ENCODE measurements at regions not wholly inside any gene's neighbourhood (a gene's known extent, or its start where the extent isn't known, plus 50 kb on each side); places are given as distances from the start of the nearest gene placed in this dataset.
"Not testable (repeated sequence)": the region's sequence is repeated elsewhere in the genome, so short reads cannot be mapped to it uniquely, and the experiment has no call there.

GRCh38 chr3:75262661-75263060, 401.5 kb upstream of the FRG2C start:
- no peak for TF ChIP-seq CTCF (IDR thresholded peaks at IDR 0.05; ENCODE audit: borderline replicate concordance, insufficient read depth, low read depth, low read length)
- H3K4me3 ChIP-seq (ENCODE audit: low read depth, low read length) = no peak overlapping the region

- no peak for TF ChIP-seq CTCF (IDR thresholded peaks at IDR 0.05; ENCODE audit: borderline replicate concordance, insufficient read depth, low read depth, low read length)
- no peak overlapping the region for H3K4me3 ChIP-seq (ENCODE audit: low read depth, low read length)
Measured at GRCh38 chr3:75265897-75266296, 398.2 kb upstream of the FRG2C start.

GRCh38 chr3:75268576-75268975, 395.6 kb upstream of the FRG2C start:
- not testable (repeated sequence) for H3K4me3 ChIP-seq (ENCODE audit: low read depth, low read length)

DNA sequence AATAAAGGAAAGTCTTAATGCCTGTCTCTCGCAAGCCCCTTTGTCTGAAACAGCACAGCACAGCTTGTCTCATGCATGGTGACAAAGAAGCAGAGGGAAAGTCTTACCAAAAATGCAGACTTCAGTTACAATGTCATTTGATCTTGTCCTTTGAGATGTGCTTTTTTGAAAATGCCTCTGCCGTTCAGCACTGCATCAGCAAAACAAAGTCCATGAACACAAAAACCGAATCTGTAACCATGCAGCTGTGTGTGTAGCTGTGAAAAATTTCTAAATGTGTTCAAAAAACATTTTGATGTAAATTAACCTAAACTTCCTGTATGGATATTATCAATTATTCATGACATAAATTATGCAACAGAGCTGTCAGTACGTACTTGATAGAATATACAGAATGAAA, 391.9 kb upstream of the FRG2C start:
- H3K4me3 ChIP-seq (ENCODE audit: low read depth, low read length) = not testable (repeated sequence)

GRCh38 chr3:75272691-75273090, 391.4 kb upstream of the FRG2C start:
- TF ChIP-seq CTCF (IDR thresholded peaks at IDR 0.05; ENCODE audit: borderline replicate concordance, insufficient read depth, low read depth, low read length) = no peak
- H3K4me3 ChIP-seq (ENCODE audit: low read depth, low read length) = no peak overlapping the region

- not testable (repeated sequence) for H3K4me3 ChIP-seq (ENCODE audit: low read depth, low read length)
Measured at GRCh38 chr3:75285531-75286148, 378.5 kb upstream of the FRG2C start.

GRCh38 chr3:75288972-75289574, 375.1 kb upstream of the FRG2C start:
- not testable (repeated sequence) for H3K4me3 ChIP-seq (ENCODE audit: low read depth, low read length)

DNA sequence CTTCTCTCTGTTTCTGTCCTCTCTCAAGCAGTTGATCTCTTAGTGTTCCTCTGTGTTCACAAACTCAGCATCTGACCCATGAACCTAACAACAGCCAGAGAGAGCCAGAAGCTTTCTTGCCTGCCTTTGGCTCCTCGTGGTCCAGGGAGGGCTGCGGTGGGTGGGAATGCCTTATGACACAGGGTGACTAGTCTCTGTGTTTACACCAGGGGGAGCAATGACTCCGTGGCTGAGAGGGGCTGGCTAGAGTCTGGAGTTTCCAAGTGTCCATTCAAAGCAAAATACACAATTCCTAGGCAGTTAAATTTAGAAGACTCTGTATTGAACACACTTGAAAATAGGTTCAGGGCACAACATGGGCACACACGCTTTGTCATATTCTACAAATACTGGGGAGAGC, 370.0 kb upstream of the FRG2C start:
- no peak overlapping the region for H3K4me3 ChIP-seq (ENCODE audit: low read depth, low read length)
- TF ChIP-seq CTCF (IDR thresholded peaks at IDR 0.05; ENCODE audit: borderline replicate concordance, insufficient read depth, low read depth, low read length) = peak; percentile 46; the same call in 1 of the 2 replicates

- TF ChIP-seq CTCF (IDR thresholded peaks at IDR 0.05; ENCODE audit: borderline replicate concordance, insufficient read depth, low read depth, low read length) = no peak
- no peak overlapping the region for H3K4me3 ChIP-seq (ENCODE audit: low read depth, low read length)
Measured at GRCh38 chr3:75295013-75295412, 369.1 kb upstream of the FRG2C start.

All from GM12875 (cell line).